ENCODE measurements at regions not wholly inside any gene's neighbourhood (a gene's known extent, or its start where the extent isn't known, plus 50 kb on each side); places are given as distances from the start of the nearest gene placed in this dataset.
A peak's percentile ranks its signal among the peaks of the same experiment; 100 is the strongest.

DNA sequence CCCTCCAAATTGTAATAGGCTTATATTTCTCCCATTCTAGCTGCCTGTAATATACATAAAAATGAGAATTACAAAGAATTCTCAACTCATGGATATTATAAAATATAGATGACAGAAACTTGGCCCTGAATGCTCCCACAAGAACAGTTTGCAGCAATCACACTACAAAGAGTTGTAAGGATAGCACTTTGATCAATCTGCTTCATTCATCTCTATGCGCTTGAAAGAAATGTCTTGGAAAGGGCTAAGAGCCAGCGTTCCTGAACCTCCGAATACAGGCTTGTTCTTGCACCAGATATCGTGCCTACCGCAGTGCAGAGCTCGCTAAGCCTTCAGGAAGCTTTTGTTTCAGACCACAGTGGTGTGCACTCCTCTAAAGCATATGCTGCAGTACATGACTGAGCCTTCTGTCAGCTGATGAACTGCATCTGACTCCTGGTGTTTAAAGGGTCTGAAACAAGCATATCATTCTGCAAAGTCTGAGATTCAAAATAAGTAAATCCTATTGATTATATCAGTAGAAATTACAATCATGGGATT lies 417.6 kb upstream of the ZFP42 start:
- no peak overlapping the region for H3K4me3 ChIP-seq (replicated peaks in 1 of 2; ENCODE audit: low read depth in 2 of 2, low read length in 2 of 2)
- TF ChIP-seq, protein P1, sequence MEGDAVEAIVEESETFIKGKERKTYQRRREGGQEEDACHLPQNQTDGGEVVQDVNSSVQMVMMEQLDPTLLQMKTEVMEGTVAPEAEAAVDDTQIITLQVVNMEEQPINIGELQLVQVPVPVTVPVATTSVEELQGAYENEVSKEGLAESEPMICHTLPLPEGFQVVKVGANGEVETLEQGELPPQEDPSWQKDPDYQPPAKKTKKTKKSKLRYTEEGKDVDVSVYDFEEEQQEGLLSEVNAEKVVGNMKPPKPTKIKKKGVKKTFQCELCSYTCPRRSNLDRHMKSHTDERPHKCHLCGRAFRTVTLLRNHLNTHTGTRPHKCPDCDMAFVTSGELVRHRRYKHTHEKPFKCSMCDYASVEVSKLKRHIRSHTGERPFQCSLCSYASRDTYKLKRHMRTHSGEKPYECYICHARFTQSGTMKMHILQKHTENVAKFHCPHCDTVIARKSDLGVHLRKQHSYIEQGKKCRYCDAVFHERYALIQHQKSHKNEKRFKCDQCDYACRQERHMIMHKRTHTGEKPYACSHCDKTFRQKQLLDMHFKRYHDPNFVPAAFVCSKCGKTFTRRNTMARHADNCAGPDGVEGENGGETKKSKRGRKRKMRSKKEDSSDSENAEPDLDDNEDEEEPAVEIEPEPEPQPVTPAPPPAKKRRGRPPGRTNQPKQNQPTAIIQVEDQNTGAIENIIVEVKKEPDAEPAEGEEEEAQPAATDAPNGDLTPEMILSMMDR (IDR thresholded peaks at IDR 0.05; ENCODE audit: low read depth, low read length): no peak
- no peak for DNase-seq (ENCODE audit: low read depth in 2 of 2)

- DNase-seq (ENCODE audit: low read depth in 2 of 2): no peak
- H3K4me3 ChIP-seq (replicated peaks in 1 of 2; ENCODE audit: low read depth in 2 of 2, low read length in 2 of 2): no peak overlapping the region
- TF ChIP-seq, protein P1 (IDR thresholded peaks at IDR 0.05; ENCODE audit: low read depth, low read length): no peak
These were observed 408.7 kb upstream of the ZFP42 start for GRCh38 chr4:187586892-187587291.

- TF ChIP-seq, protein P1 (IDR thresholded peaks at IDR 0.05; ENCODE audit: low read depth, low read length): no peak
- no peak overlapping the region for H3K4me3 ChIP-seq (replicated peaks in 1 of 2; ENCODE audit: low read depth in 2 of 2, low read length in 2 of 2)
These were observed 397.4 kb upstream of the ZFP42 start for GRCh38 chr4:187598196-187598595.

GRCh38 chr4:187602339-187603092 lies 393.1 kb upstream of the ZFP42 start:
- no peak overlapping the region for H3K4me3 ChIP-seq (replicated peaks in 1 of 2; ENCODE audit: low read depth in 2 of 2, low read length in 2 of 2)
- DNase-seq (ENCODE audit: low read depth in 2 of 2): peak; percentile 59 to 62
- TF ChIP-seq, protein P1 (IDR thresholded peaks at IDR 0.05; ENCODE audit: low read depth, low read length): no peak

More at GRCh38 chr4:187598196-187598595, 397.4 kb upstream of the ZFP42 start:
- DNase-seq (ENCODE audit: low read depth in 2 of 2): peak; percentile 26 to 69

GRCh38 chr4:187603093-187604025 lies 392.2 kb upstream of the ZFP42 start:
- TF ChIP-seq, protein P1 (IDR thresholded peaks at IDR 0.05; ENCODE audit: low read depth, low read length): no peak
- peak; percentile 39 for DNase-seq (ENCODE audit: low read depth in 2 of 2)

DNA sequence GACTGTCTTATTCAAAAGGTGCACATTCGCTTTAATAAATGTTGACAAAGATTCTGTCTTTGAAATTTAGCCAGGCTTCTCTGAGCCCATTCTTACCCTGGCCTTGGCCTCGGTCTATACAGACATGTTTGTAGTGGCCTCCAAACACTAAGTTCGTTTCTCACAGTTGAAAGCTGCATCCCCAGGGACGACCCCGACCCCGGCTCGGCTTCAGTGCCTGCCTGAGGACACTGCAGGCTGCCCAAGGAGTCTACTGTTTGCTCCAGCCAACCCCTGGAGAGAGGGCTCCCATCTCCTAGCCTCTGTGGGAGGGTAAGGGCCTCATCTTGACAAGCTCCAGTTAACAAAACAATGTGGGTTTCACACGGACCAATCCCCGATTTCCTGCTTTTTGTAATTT lies 390.6 kb upstream of the ZFP42 start:
- no peak overlapping the region for H3K4me3 ChIP-seq (replicated peaks in 1 of 2; ENCODE audit: low read depth in 2 of 2, low read length in 2 of 2)

More at GRCh38 chr4:187603093-187604025, 392.2 kb upstream of the ZFP42 start:
- H3K4me3 ChIP-seq (replicated peaks in 1 of 2; ENCODE audit: low read depth in 2 of 2, low read length in 2 of 2): no peak overlapping the region

More for the DNA sequence above, 390.6 kb upstream of the ZFP42 start:
- DNase-seq (ENCODE audit: low read depth in 2 of 2): no peak
- TF ChIP-seq, protein P1 (IDR thresholded peaks at IDR 0.05; ENCODE audit: low read depth, low read length): no peak

Data from cardiac fibroblast (primary cell).